Upper lobe of right lung (tissue), 1 donor: ENCODE measurements at regions not wholly inside any gene's neighbourhood (a gene's known extent, or its start where the extent isn't known, plus 50 kb on each side); places are given as distances from the start of the nearest gene placed in this dataset.
A peak's percentile ranks its signal among the peaks of the same experiment; 100 is the strongest.

Source experiments
- ATAC-seq: fragments of 200-7000 bp; cut with Tn5 transposase; one replicate; pipeline ENCODE4 v1.9.1; 2020; ENCODE audit warnings: mild to moderate bottlenecking, moderate library complexity
- DNase-seq: peaks from one replicate; pipeline ENCODE4 v3.0.0-alpha.2; 2020
- H3K27ac ChIP-seq: fragments of 200-600 bp; one replicate; pipeline ENCODE4 v1.8.0; 2022
- H3K27me3 ChIP-seq: fragments of 200-600 bp; one replicate; pipeline ENCODE4 v1.8.0; 2022; ENCODE audit warnings: mild to moderate bottlenecking
- H3K36me3 ChIP-seq: fragments of 200-600 bp; one replicate; pipeline ENCODE4 v1.8.0; 2022
- H3K4me1 ChIP-seq: fragments of 200-600 bp; one replicate; pipeline ENCODE4 v1.8.0; 2022
- H3K4me3 ChIP-seq: fragments of 200-600 bp; one replicate; pipeline ENCODE4 v1.8.0; 2022; ENCODE audit warnings: mild to moderate bottlenecking
- H3K9me3 ChIP-seq: fragments of 200-600 bp; one replicate; pipeline ENCODE4 v1.8.0; 2022
- intact Hi-C: fragments of 100-400 bp; cut with DNase I; formaldehyde crosslinking; loops from one replicate; pipeline ENCODE4 v1.11.0; 2022
- TF ChIP-seq, protein P1 (sequence below): fragments of 200-600 bp; IDR thresholded peaks from one replicate; pipeline ENCODE4 v1.8.0; 2022; ENCODE audit warnings: antibody characterized with exemption
- donor health status: DM: no; HTN: yes; CAD: no; lungs with severe emphysema.

- H3K9me3 ChIP-seq = no peaks in the 10 kb centered on the region
- intact Hi-C loops = no loop called here
- DNase-seq (no peak), ATAC-seq (no peak)
- no peaks in the 10 kb centered on the region for H3K27me3 ChIP-seq
- no peaks in the 10 kb centered on the region for H3K4me1 ChIP-seq
- no peaks in the 10 kb centered on the region for H3K36me3 ChIP-seq
- H3K4me3 ChIP-seq = no peak overlapping the region
- TF ChIP-seq, protein P1, sequence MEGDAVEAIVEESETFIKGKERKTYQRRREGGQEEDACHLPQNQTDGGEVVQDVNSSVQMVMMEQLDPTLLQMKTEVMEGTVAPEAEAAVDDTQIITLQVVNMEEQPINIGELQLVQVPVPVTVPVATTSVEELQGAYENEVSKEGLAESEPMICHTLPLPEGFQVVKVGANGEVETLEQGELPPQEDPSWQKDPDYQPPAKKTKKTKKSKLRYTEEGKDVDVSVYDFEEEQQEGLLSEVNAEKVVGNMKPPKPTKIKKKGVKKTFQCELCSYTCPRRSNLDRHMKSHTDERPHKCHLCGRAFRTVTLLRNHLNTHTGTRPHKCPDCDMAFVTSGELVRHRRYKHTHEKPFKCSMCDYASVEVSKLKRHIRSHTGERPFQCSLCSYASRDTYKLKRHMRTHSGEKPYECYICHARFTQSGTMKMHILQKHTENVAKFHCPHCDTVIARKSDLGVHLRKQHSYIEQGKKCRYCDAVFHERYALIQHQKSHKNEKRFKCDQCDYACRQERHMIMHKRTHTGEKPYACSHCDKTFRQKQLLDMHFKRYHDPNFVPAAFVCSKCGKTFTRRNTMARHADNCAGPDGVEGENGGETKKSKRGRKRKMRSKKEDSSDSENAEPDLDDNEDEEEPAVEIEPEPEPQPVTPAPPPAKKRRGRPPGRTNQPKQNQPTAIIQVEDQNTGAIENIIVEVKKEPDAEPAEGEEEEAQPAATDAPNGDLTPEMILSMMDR = no peak
- H3K27ac ChIP-seq = no peak overlapping the region
These were observed 374.6 kb downstream of the CTTN start for GRCh38 chr11:70772950-70773349.

DNA sequence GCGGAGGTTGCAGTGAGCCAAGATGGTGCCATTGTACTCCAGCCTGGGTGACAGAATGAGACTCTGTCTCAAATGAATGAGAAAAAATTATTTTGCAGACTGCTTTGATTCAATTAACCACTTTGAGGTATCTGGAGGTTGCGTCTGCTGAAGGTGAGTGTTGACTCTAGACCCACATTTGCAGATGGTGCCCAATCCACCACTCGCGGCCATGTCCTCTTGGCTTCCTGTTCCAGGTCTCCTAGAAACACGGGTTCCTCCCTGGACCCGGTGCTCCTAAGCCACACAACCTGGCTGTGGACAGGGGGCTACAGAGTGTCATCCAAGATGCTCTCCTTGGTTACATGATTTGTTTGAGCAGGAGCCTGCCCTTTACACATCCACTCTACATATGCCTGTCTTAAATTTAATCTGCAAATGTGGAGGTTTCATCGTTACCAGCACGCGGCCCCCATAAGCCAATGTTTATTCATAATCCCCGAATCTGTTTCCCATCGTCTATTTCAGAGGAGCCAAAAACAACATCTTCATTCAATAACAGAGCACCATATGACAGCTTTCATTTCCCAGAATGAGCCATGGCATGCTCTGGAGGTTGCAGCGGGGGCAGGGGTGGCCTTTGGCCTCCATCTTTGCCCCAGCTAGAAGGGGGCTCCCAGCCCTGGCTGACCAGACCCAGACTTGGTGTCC is 377.2 kb downstream of the CTTN start:
- no peak overlapping the region for H3K27ac ChIP-seq
- no peak for ATAC-seq
- no peaks in the 10 kb centered on the region for H3K9me3 ChIP-seq
- no peak overlapping the region for H3K4me3 ChIP-seq
- TF ChIP-seq, protein P1 = no peak
- intact Hi-C loops = no loop called here
- no peaks in the 10 kb centered on the region for H3K27me3 ChIP-seq
- peak; percentile 57 for DNase-seq
- H3K4me1 ChIP-seq = no peaks in the 10 kb centered on the region
- no peaks in the 10 kb centered on the region for H3K36me3 ChIP-seq

DNA sequence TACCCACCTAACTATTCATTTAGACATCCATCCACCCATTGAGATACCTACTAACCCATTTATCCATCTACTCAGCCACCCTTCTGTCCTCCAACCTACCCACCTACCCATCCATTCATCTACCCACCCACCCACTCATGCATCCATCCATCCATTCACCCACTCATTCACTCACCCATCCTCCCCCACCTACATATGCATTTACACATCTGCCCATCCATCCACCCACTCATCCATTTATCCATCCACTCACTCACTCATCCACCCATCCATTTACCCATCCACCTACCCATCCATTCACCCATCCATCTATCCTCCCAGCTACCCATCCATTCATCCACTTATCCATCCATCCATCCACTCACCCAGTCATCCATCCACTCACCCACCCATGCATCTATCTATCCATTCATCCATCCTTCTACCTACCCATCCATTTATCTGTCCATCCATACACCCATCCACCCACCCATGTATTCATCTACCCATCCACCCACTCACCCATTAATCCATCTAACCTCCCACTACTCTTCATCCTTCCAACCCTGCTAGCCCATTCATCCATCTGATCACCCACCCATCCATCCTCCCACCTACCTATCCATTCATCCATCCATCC is 378.7 kb downstream of the CTTN start:
- DNase-seq (no peak), ATAC-seq (no peak)
- TF ChIP-seq, protein P1 = no peak
- Histone ChIP-seq H3K4me3 (no peak overlapping the region), H3K9me3 (no peaks in the 10 kb centered on the region), H3K36me3 (no peaks in the 10 kb centered on the region), H3K27me3 (no peaks in the 10 kb centered on the region), H3K4me1 (no peaks in the 10 kb centered on the region), H3K27ac (no peak overlapping the region)
- intact Hi-C loops = no loop called here

- intact Hi-C loops = no loop called here
These were observed 380.6 kb downstream of the CTTN start for GRCh38 chr11:70778883-70779282.

DNA sequence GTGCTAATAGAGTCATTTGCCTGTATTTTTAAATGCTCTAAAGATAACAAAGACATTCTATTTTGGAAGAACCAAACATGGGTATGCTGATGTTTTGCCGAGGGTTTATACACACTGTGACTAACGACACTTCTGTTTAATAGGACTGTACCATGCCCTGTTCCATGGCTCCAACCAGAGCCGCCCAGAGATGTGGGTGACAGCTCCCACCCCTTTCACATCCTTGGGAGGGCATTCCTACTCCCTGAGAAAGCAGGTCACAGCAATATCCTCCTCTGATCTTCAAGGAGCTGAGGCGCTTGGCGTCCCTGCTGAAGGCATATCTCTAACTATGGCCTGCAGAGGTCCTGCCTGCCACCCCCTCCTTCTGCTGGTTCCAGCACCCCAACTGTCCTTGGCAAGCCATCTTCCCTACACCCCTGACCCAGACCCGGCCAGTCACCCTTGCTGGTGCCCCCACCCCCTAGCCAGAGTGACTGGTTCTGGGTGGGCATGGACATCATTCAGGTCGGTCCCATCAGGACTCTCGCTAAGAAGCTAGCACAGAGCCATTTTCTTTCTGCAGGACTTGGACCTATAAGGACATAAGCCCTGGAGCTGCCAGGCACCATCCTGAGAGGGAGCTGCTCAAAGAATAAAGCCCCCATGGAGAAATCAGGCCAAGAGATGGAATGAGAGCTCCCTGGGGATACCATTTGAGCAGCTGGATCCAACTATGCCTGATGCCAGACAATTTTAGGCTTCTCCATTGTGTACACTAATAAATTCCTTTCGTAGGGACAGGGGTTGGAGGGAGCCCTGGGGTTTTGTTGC is 381.3 kb downstream of the CTTN start:
- Histone ChIP-seq H3K27me3 (no peaks in the 10 kb centered on the region), H3K27ac (no peak overlapping the region), H3K36me3 (no peaks in the 10 kb centered on the region), H3K9me3 (no peaks in the 10 kb centered on the region), H3K4me3 (no peak overlapping the region), H3K4me1 (no peaks in the 10 kb centered on the region)
- ATAC-seq = no peak
- peak; percentile 45 for DNase-seq
- TF ChIP-seq, protein P1 = no peak
- intact Hi-C loops = no loop called here

More at GRCh38 chr11:70778883-70779282, 380.6 kb downstream of the CTTN start:
- H3K4me1 ChIP-seq = no peaks in the 10 kb centered on the region
- H3K36me3 ChIP-seq = no peaks in the 10 kb centered on the region
- no peaks in the 10 kb centered on the region for H3K27me3 ChIP-seq
- no peak for ATAC-seq
- TF ChIP-seq, protein P1 = no peak
- DNase-seq = peak; percentile 22
- H3K9me3 ChIP-seq = no peaks in the 10 kb centered on the region
- no peak overlapping the region for H3K27ac ChIP-seq
- no peak overlapping the region for H3K4me3 ChIP-seq
